MM.1S (cell line): ENCODE measurements at regions not wholly inside any gene's neighbourhood (a gene's known extent, or its start where the extent isn't known, plus 50 kb on each side); places are given as distances from the start of the nearest gene placed in this dataset.

Experiments
- CTCF ChIP-seq: fragments of 300-600 bp; sonication (generic); IDR thresholded peaks from 2 replicates; pipeline ENCODE4 v1.5.1; 2016; ENCODE audit warnings: antibody characterized with exemption, low read length, mixed read lengths
- EZH2 ChIP-seq: fragments of 300-600 bp; sonication (generic); optimal IDR thresholded peaks from 2 replicates; pipeline ENCODE3; 2017; ENCODE audit warnings: low read depth, mild to moderate bottlenecking, antibody characterized with exemption, low read length, mixed read lengths
- EZH2phosphoT487 ChIP-seq: fragments of 300-600 bp; sonication (generic); IDR thresholded peaks from 2 replicates; pipeline ENCODE4 v1.6.1; 2018; ENCODE audit warnings: antibody characterized with exemption, low read length

DNA sequence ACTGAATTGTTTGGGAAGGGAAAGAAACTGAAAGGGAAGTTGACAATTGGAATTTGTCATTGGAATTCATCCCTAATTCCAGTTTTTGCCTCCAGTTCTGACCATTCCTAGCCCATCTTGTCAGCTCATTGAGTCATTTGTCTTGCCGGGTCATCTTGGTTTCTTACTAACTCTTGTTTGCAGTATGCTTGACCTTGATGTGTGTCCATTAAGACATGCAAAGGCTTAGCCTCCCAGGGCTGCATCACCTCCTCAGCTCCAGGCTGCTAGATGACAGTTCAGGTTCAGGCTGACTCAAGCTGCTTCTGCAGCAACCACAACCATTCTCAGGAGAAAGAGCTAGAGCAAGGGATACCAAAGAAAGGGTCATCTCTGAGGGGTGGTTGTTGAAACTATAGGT, 151.3 kb upstream of the PTGFR start:
- TF ChIP-seq CTCF = no peak
- TF ChIP-seq EZH2phosphoT487 = no peak
- TF ChIP-seq EZH2 = no peak
